ENCODE measurements at regions not wholly inside any gene's neighbourhood (a gene's known extent, or its start where the extent isn't known, plus 50 kb on each side); places are given as distances from the start of the nearest gene placed in this dataset.

DNA sequence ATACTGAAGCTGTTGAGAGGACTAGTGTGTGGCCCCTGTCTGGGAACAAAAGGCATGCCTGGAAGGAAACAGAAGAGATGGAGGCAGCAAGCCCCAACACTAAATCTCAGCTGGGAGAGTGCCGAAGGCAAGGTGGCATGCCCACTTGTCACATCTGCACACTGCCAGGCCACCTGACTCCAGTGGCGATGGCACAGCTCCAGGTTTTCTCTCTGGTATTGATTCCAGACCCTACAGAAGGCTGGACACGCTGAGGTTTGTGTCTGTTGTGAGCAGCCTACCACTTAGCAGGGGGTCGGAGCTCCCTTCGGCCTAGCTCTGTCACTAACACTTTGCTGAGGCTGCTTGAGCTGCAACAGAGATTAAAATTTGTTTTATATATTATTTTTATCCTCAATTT, 307.3 kb downstream of the TDRD15 start:
- TF ChIP-seq, protein P1, sequence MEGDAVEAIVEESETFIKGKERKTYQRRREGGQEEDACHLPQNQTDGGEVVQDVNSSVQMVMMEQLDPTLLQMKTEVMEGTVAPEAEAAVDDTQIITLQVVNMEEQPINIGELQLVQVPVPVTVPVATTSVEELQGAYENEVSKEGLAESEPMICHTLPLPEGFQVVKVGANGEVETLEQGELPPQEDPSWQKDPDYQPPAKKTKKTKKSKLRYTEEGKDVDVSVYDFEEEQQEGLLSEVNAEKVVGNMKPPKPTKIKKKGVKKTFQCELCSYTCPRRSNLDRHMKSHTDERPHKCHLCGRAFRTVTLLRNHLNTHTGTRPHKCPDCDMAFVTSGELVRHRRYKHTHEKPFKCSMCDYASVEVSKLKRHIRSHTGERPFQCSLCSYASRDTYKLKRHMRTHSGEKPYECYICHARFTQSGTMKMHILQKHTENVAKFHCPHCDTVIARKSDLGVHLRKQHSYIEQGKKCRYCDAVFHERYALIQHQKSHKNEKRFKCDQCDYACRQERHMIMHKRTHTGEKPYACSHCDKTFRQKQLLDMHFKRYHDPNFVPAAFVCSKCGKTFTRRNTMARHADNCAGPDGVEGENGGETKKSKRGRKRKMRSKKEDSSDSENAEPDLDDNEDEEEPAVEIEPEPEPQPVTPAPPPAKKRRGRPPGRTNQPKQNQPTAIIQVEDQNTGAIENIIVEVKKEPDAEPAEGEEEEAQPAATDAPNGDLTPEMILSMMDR (conservative IDR thresholded peaks at IDR 0.05), result no peak
- TF ChIP-seq ZFX (IDR thresholded peaks at IDR 0.05), result no peak

Data from C4-2B (cell line).